ENCODE measurements at regions not wholly inside any gene's neighbourhood (a gene's known extent, or its start where the extent isn't known, plus 50 kb on each side); places are given as distances from the start of the nearest gene placed in this dataset.

GRCh38 chr18:1585881-1586488 lies 681.3 kb downstream of the ADCYAP1 start:
- Mint-ChIP-seq H3K4me1 (ENCODE audit: low read depth in 2 of 2) (no peaks in the 10 kb centered on the region), H3K9me3 (no peaks in the 10 kb centered on the region), H3K4me3 (no peak overlapping the region), H3K27me3 (no peaks in the 10 kb centered on the region), H3K27ac (no peak overlapping the region), H3K36me3 (ENCODE audit: insufficient read depth) (no peaks in the 10 kb centered on the region)
- no peak for ATAC-seq (replicated peaks)
- no peak for DNase-seq

GRCh38 chr18:1593091-1593490 lies 688.4 kb downstream of the ADCYAP1 start:
- Mint-ChIP-seq H3K4me1 (ENCODE audit: low read depth in 2 of 2) (no peaks in the 10 kb centered on the region), H3K27ac (no peak overlapping the region), H3K4me3 (no peak overlapping the region), H3K9me3 (no peaks in the 10 kb centered on the region), H3K36me3 (ENCODE audit: insufficient read depth) (no peaks in the 10 kb centered on the region), H3K27me3 (no peaks in the 10 kb centered on the region)
- no peak for DNase-seq
- no peak for ATAC-seq (replicated peaks)

- Mint-ChIP-seq H3K27me3 (no peaks in the 10 kb centered on the region), H3K4me3 (no peak overlapping the region), H3K9me3 (no peaks in the 10 kb centered on the region), H3K4me1 (ENCODE audit: low read depth in 2 of 2) (no peaks in the 10 kb centered on the region), H3K27ac (no peak overlapping the region), H3K36me3 (ENCODE audit: insufficient read depth) (no peaks in the 10 kb centered on the region)
- ATAC-seq (replicated peaks) (no peak), DNase-seq (no peak)
Measured at GRCh38 chr18:1595195-1595594, 690.5 kb downstream of the ADCYAP1 start.

GRCh38 chr18:1599196-1599595 lies 694.5 kb downstream of the ADCYAP1 start:
- no peak overlapping the region for H3K27ac Mint-ChIP-seq
- H3K4me1 Mint-ChIP-seq (ENCODE audit: low read depth in 2 of 2), result no peaks in the 10 kb centered on the region
- ATAC-seq (replicated peaks) (no peak), DNase-seq (no peak)
- H3K27me3 Mint-ChIP-seq, result no peaks in the 10 kb centered on the region
- H3K9me3 Mint-ChIP-seq, result peaks cover 0 to 5% of the 10 kb centered on the region in 2 donors
- no peak overlapping the region for H3K4me3 Mint-ChIP-seq
- H3K36me3 Mint-ChIP-seq (ENCODE audit: insufficient read depth), result no peaks in the 10 kb centered on the region

GRCh38 chr18:1604751-1605150 lies 700.1 kb downstream of the ADCYAP1 start:
- no peak for ATAC-seq (replicated peaks)
- no peak overlapping the region for H3K27ac Mint-ChIP-seq
- no peaks in the 10 kb centered on the region for H3K4me1 Mint-ChIP-seq (ENCODE audit: low read depth in 2 of 2)

GRCh38 chr18:1618364-1618763 lies 713.7 kb downstream of the ADCYAP1 start:
- Mint-ChIP-seq H3K4me3 (no peak overlapping the region), H3K4me1 (ENCODE audit: low read depth in 2 of 2) (no peaks in the 10 kb centered on the region), H3K27me3 (no peaks in the 10 kb centered on the region), H3K27ac (no peak overlapping the region), H3K36me3 (ENCODE audit: insufficient read depth) (no peaks in the 10 kb centered on the region), H3K9me3 (peaks cover 0 to 2% of the 10 kb centered on the region in 2 donors)
- DNase-seq (no peak), ATAC-seq (replicated peaks) (no peak)

More at GRCh38 chr18:1604751-1605150, 700.1 kb downstream of the ADCYAP1 start:
- Mint-ChIP-seq H3K4me3 (no peak overlapping the region), H3K9me3 (peaks cover 0 to 8% of the 10 kb centered on the region in 2 donors), H3K27me3 (no peaks in the 10 kb centered on the region), H3K36me3 (ENCODE audit: insufficient read depth) (no peaks in the 10 kb centered on the region)
- DNase-seq, result no peak

- no peak overlapping the region for H3K27ac Mint-ChIP-seq
- no peaks in the 10 kb centered on the region for H3K27me3 Mint-ChIP-seq
- peaks cover 0 to 2% of the 10 kb centered on the region in 2 donors for H3K9me3 Mint-ChIP-seq
- no peak for DNase-seq
- H3K4me1 Mint-ChIP-seq (ENCODE audit: low read depth in 2 of 2), result no peaks in the 10 kb centered on the region
- H3K36me3 Mint-ChIP-seq (ENCODE audit: insufficient read depth), result no peaks in the 10 kb centered on the region
- ATAC-seq (replicated peaks), result no peak
- no peak overlapping the region for H3K4me3 Mint-ChIP-seq
Measured at GRCh38 chr18:1619507-1619906, 714.8 kb downstream of the ADCYAP1 start.

- Mint-ChIP-seq H3K36me3 (ENCODE audit: insufficient read depth) (no peaks in the 10 kb centered on the region), H3K27ac (no peak overlapping the region), H3K27me3 (no peaks in the 10 kb centered on the region), H3K4me1 (ENCODE audit: low read depth in 2 of 2) (no peaks in the 10 kb centered on the region), H3K9me3 (no peaks in the 10 kb centered on the region), H3K4me3 (no peak overlapping the region)
- ATAC-seq (replicated peaks) (no peak), DNase-seq (no peak)
Measured at GRCh38 chr18:1624612-1625011, 719.9 kb downstream of the ADCYAP1 start.

- H3K27me3 Mint-ChIP-seq, result no peaks in the 10 kb centered on the region
- no peak overlapping the region for H3K27ac Mint-ChIP-seq
- H3K36me3 Mint-ChIP-seq (ENCODE audit: insufficient read depth), result no peaks in the 10 kb centered on the region
- DNase-seq, result no peak
- H3K4me3 Mint-ChIP-seq, result no peak overlapping the region
- no peaks in the 10 kb centered on the region for H3K4me1 Mint-ChIP-seq (ENCODE audit: low read depth in 2 of 2)
- ATAC-seq (replicated peaks), result no peak
- peaks cover 2 to 6% of the 10 kb centered on the region in 2 donors for H3K9me3 Mint-ChIP-seq
Measured at GRCh38 chr18:1627494-1627893, 722.8 kb downstream of the ADCYAP1 start.

GRCh38 chr18:1648712-1649111 lies 744.0 kb downstream of the ADCYAP1 start:
- Mint-ChIP-seq H3K9me3 (peaks cover 2 to 5% of the 10 kb centered on the region in 2 donors), H3K4me3 (no peak overlapping the region), H3K4me1 (ENCODE audit: low read depth in 2 of 2) (no peaks in the 10 kb centered on the region), H3K27me3 (no peaks in the 10 kb centered on the region), H3K27ac (no peak overlapping the region), H3K36me3 (ENCODE audit: insufficient read depth) (no peaks in the 10 kb centered on the region)
- ATAC-seq (replicated peaks), result no peak
- DNase-seq, result no peak

GRCh38 chr18:1652018-1652417 lies 747.3 kb downstream of the ADCYAP1 start:
- Mint-ChIP-seq H3K4me1 (ENCODE audit: low read depth in 2 of 2) (no peaks in the 10 kb centered on the region), H3K27me3 (no peaks in the 10 kb centered on the region), H3K27ac (no peak overlapping the region), H3K4me3 (no peak overlapping the region), H3K36me3 (ENCODE audit: insufficient read depth) (no peaks in the 10 kb centered on the region), H3K9me3 (peaks cover 0 to 2% of the 10 kb centered on the region in 2 donors)
- ATAC-seq (replicated peaks), result no peak
- no peak for DNase-seq

GRCh38 chr18:1653873-1654272 lies 749.2 kb downstream of the ADCYAP1 start:
- H3K9me3 Mint-ChIP-seq, result no peaks in the 10 kb centered on the region
- no peak overlapping the region for H3K27ac Mint-ChIP-seq
- no peak overlapping the region for H3K4me3 Mint-ChIP-seq
- H3K4me1 Mint-ChIP-seq (ENCODE audit: low read depth in 2 of 2), result no peaks in the 10 kb centered on the region
- no peak for ATAC-seq (replicated peaks)
- H3K27me3 Mint-ChIP-seq, result no peaks in the 10 kb centered on the region
- DNase-seq, result no peak
- no peaks in the 10 kb centered on the region for H3K36me3 Mint-ChIP-seq (ENCODE audit: insufficient read depth)

GRCh38 chr18:1657876-1658275 lies 753.2 kb downstream of the ADCYAP1 start:
- Mint-ChIP-seq H3K4me3 (no peak overlapping the region), H3K27ac (no peak overlapping the region)
- DNase-seq, result no peak

GRCh38 chr18:1658908-1659566 lies 754.4 kb downstream of the ADCYAP1 start:
- DNase-seq (no peak), ATAC-seq (replicated peaks) (no peak)
- Mint-ChIP-seq H3K4me1 (ENCODE audit: low read depth in 2 of 2) (no peaks in the 10 kb centered on the region), H3K27me3 (no peaks in the 10 kb centered on the region), H3K9me3 (no peaks in the 10 kb centered on the region), H3K4me3 (no peak overlapping the region), H3K27ac (no peak overlapping the region), H3K36me3 (ENCODE audit: insufficient read depth) (no peaks in the 10 kb centered on the region)

More at GRCh38 chr18:1657876-1658275, 753.2 kb downstream of the ADCYAP1 start:
- Mint-ChIP-seq H3K9me3 (no peaks in the 10 kb centered on the region), H3K27me3 (no peaks in the 10 kb centered on the region), H3K36me3 (ENCODE audit: insufficient read depth) (no peaks in the 10 kb centered on the region), H3K4me1 (ENCODE audit: low read depth in 2 of 2) (no peaks in the 10 kb centered on the region)
- no peak for ATAC-seq (replicated peaks)

Measured in effector memory CD8-positive, alpha-beta T cell (primary cell).